ENCODE measurements at regions not wholly inside any gene's neighbourhood (a gene's known extent, or its start where the extent isn't known, plus 50 kb on each side); places are given as distances from the start of the nearest gene placed in this dataset.
"Not testable (repeated sequence)": the region's sequence is repeated elsewhere in the genome, so short reads cannot be mapped to it uniquely, and the experiment has no call there.

- not testable (repeated sequence) for FAIRE-seq
Observed at GRCh38 chrX:35221391-35221790, 278.8 kb downstream of the FAM47B start.

GRCh38 chrX:35244088-35244741, 301.6 kb downstream of the FAM47B start:
- DNase-seq (ENCODE audit: insufficient read length) (no peak), FAIRE-seq (no peak)

More at GRCh38 chrX:35221391-35221790, 278.8 kb downstream of the FAM47B start:
- DNase-seq (ENCODE audit: insufficient read length): not testable (repeated sequence)

GRCh38 chrX:35244796-35245508, 302.4 kb downstream of the FAM47B start:
- FAIRE-seq: no peak
- DNase-seq (ENCODE audit: insufficient read length): no peak
- TF ChIP-seq POLR2A (IDR thresholded peaks at IDR 0.05; ENCODE audit: low read depth, low read length): no peak
- no peak for TF ChIP-seq TAF1 (IDR thresholded peaks at IDR 0.05; ENCODE audit: borderline replicate concordance, low read depth, low read length)
- no peak for TF ChIP-seq POLR2AphosphoS5 (IDR thresholded peaks at IDR 0.05; ENCODE audit: low read depth, low read length)

More at GRCh38 chrX:35244088-35244741, 301.6 kb downstream of the FAM47B start:
- TF ChIP-seq POLR2A (IDR thresholded peaks at IDR 0.05; ENCODE audit: low read depth, low read length) (no peak), TAF1 (IDR thresholded peaks at IDR 0.05; ENCODE audit: borderline replicate concordance, low read depth, low read length) (no peak), POLR2AphosphoS5 (IDR thresholded peaks at IDR 0.05; ENCODE audit: low read depth, low read length) (no peak)

GRCh38 chrX:35251226-35251625, 308.6 kb downstream of the FAM47B start:
- FAIRE-seq (no peak), DNase-seq (ENCODE audit: insufficient read length) (no peak)
- TF ChIP-seq POLR2A (IDR thresholded peaks at IDR 0.05; ENCODE audit: low read depth, low read length) (no peak), POLR2AphosphoS5 (IDR thresholded peaks at IDR 0.05; ENCODE audit: low read depth, low read length) (no peak), TAF1 (IDR thresholded peaks at IDR 0.05; ENCODE audit: borderline replicate concordance, low read depth, low read length) (no peak)

GRCh38 chrX:35276115-35276514, 333.5 kb downstream of the FAM47B start:
- TF ChIP-seq TAF1 (IDR thresholded peaks at IDR 0.05; ENCODE audit: borderline replicate concordance, low read depth, low read length) (no peak), POLR2A (IDR thresholded peaks at IDR 0.05; ENCODE audit: low read depth, low read length) (no peak), POLR2AphosphoS5 (IDR thresholded peaks at IDR 0.05; ENCODE audit: low read depth, low read length) (no peak)
- DNase-seq (ENCODE audit: insufficient read length) (no peak), FAIRE-seq (no peak)

GRCh38 chrX:35285289-35285962, 342.8 kb downstream of the FAM47B start:
- no peak for DNase-seq (ENCODE audit: insufficient read length)
- FAIRE-seq: no peak
- TF ChIP-seq TAF1 (IDR thresholded peaks at IDR 0.05; ENCODE audit: borderline replicate concordance, low read depth, low read length) (no peak), POLR2AphosphoS5 (IDR thresholded peaks at IDR 0.05; ENCODE audit: low read depth, low read length) (no peak), POLR2A (IDR thresholded peaks at IDR 0.05; ENCODE audit: low read depth, low read length) (no peak)

- no peak for DNase-seq (ENCODE audit: insufficient read length)
- no peak for FAIRE-seq
- no peak for TF ChIP-seq POLR2AphosphoS5 (IDR thresholded peaks at IDR 0.05; ENCODE audit: low read depth, low read length)
- TF ChIP-seq POLR2A (IDR thresholded peaks at IDR 0.05; ENCODE audit: low read depth, low read length): no peak
- no peak for TF ChIP-seq TAF1 (IDR thresholded peaks at IDR 0.05; ENCODE audit: borderline replicate concordance, low read depth, low read length)
Observed at GRCh38 chrX:35288657-35289056, 346.1 kb downstream of the FAM47B start.

- TF ChIP-seq POLR2AphosphoS5 (IDR thresholded peaks at IDR 0.05; ENCODE audit: low read depth, low read length): no peak
- no peak for TF ChIP-seq POLR2A (IDR thresholded peaks at IDR 0.05; ENCODE audit: low read depth, low read length)
- no peak for TF ChIP-seq TAF1 (IDR thresholded peaks at IDR 0.05; ENCODE audit: borderline replicate concordance, low read depth, low read length)
- DNase-seq (ENCODE audit: insufficient read length): no peak
- no peak for FAIRE-seq
Observed at GRCh38 chrX:35289952-35290351, 347.4 kb downstream of the FAM47B start.

- TF ChIP-seq POLR2A (IDR thresholded peaks at IDR 0.05; ENCODE audit: low read depth, low read length) (no peak), TAF1 (IDR thresholded peaks at IDR 0.05; ENCODE audit: borderline replicate concordance, low read depth, low read length) (no peak), POLR2AphosphoS5 (IDR thresholded peaks at IDR 0.05; ENCODE audit: low read depth, low read length) (no peak)
- FAIRE-seq (no peak), DNase-seq (ENCODE audit: insufficient read length) (no peak)
Observed at GRCh38 chrX:35291013-35291412, 348.4 kb downstream of the FAM47B start.

GRCh38 chrX:35292522-35292921, 349.9 kb downstream of the FAM47B start:
- DNase-seq (ENCODE audit: insufficient read length) (no peak), FAIRE-seq (no peak)
- no peak for TF ChIP-seq TAF1 (IDR thresholded peaks at IDR 0.05; ENCODE audit: borderline replicate concordance, low read depth, low read length)
- no peak for TF ChIP-seq POLR2AphosphoS5 (IDR thresholded peaks at IDR 0.05; ENCODE audit: low read depth, low read length)
- TF ChIP-seq POLR2A (IDR thresholded peaks at IDR 0.05; ENCODE audit: low read depth, low read length): no peak

- FAIRE-seq; DNase-seq (ENCODE audit: insufficient read length): not testable (repeated sequence)
Observed at GRCh38 chrX:35305037-35305436, 362.4 kb downstream of the FAM47B start.

GRCh38 chrX:35339796-35340195, 397.2 kb downstream of the FAM47B start:
- TF ChIP-seq POLR2A (IDR thresholded peaks at IDR 0.05; ENCODE audit: low read depth, low read length) (no peak), POLR2AphosphoS5 (IDR thresholded peaks at IDR 0.05; ENCODE audit: low read depth, low read length) (no peak)
- no peak for FAIRE-seq
- no peak for DNase-seq (ENCODE audit: insufficient read length)
